ENCODE measurements at regions not wholly inside any gene's neighbourhood (a gene's known extent, or its start where the extent isn't known, plus 50 kb on each side); places are given as distances from the start of the nearest gene placed in this dataset.

DNA sequence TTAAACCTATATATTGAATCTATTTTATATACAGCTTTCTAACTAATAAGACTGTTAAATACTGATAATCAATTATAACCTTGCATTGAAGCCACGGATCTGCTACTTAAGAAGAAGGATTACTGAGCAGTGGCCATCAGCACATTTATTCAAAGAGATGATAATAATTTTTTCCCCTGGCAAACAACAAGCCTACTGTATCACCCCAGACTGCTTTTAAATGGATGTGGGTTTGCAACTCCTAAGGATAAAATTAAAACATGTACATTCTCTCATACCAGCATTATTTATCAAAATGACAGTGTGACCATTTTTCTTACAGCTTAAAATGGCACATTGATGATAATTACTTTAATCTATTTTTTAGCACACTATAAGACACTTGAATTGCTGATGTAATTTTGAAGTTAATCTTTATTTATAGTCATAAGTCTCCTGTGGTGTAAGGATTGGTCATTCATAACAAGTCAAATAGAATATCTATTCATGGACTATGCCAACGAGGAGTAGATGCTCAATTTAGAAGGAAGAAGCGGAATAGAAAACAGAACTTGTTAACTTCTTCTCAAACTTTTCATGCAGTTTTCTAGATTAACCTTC is 517.7 kb downstream of the METTL4 start (continued):
- TF ChIP-seq, protein P1, sequence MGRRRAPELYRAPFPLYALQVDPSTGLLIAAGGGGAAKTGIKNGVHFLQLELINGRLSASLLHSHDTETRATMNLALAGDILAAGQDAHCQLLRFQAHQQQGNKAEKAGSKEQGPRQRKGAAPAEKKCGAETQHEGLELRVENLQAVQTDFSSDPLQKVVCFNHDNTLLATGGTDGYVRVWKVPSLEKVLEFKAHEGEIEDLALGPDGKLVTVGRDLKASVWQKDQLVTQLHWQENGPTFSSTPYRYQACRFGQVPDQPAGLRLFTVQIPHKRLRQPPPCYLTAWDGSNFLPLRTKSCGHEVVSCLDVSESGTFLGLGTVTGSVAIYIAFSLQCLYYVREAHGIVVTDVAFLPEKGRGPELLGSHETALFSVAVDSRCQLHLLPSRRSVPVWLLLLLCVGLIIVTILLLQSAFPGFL (CRISPR knock-in tag; IDR thresholded peaks at IDR 0.05; ENCODE audit: borderline replicate concordance): no peak

DNA sequence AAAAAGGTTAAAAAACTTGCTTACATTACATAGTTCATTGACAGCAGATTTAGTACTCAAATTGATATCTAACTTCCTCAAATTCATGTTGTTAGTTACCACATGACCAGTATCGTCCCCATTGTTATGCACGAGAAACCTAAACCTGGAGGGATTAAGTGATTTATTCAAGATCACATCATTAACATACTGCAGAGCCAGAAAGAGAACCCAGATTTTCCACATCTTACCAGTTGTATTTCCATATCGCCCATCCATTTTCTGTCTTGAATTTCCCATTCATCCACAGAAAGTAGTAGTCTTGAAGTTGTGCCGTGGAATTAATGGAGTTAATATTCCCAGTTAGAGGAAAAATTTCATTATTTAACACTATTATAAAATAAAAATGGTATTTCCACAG is 512.0 kb downstream of the METTL4 start:
- POLR2A ChIA-PET: no interaction called here
- ATAC-seq (no peak), DNase-seq (ENCODE audit: low spot score) (no peak)
- Mint-ChIP-seq H3K27me3 (ENCODE audit: low read depth) (no peaks in the 10 kb centered on the region; the same call in 1 of the 2 replicates), H3K4me3 (no peak overlapping the region), H3K36me3 (no peaks in the 10 kb centered on the region), H3K27ac (no peak overlapping the region), H3K4me1 (peaks cover 29% of the 10 kb centered on the region), H3K9me3 (peaks cover 31% of the 10 kb centered on the region)
- TF ChIP-seq, protein P2, sequence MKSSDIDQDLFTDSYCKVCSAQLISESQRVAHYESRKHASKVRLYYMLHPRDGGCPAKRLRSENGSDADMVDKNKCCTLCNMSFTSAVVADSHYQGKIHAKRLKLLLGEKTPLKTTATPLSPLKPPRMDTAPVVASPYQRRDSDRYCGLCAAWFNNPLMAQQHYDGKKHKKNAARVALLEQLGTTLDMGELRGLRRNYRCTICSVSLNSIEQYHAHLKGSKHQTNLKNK (CRISPR knock-in tag; IDR thresholded peaks at IDR 0.05): no peak
- TF ChIP-seq TEAD1 (CRISPR knock-in tag; IDR thresholded peaks at IDR 0.05) (no peak), TCF7 (CRISPR knock-in tag; IDR thresholded peaks at IDR 0.05; ENCODE audit: low read depth) (no peak), IRF2 (CRISPR knock-in tag; IDR thresholded peaks at IDR 0.05; ENCODE audit: borderline replicate concordance, low read depth) (no peak), ZNF317 (CRISPR knock-in tag; IDR thresholded peaks at IDR 0.05; ENCODE audit: borderline replicate concordance, low read depth) (no peak), FOXJ3 (CRISPR knock-in tag; IDR thresholded peaks at IDR 0.05; ENCODE audit: borderline replicate concordance) (no peak), GABPB1 (CRISPR knock-in tag; IDR thresholded peaks at IDR 0.05) (no peak), ZNF138 (CRISPR knock-in tag; conservative IDR thresholded peaks at IDR 0.05) (no peak), ATF1 (CRISPR knock-in tag; IDR thresholded peaks at IDR 0.05) (no peak), ZNF396 (CRISPR knock-in tag; IDR thresholded peaks at IDR 0.05; ENCODE audit: borderline replicate concordance) (no peak), SMAD4 (CRISPR knock-in tag; IDR thresholded peaks at IDR 0.05) (no peak), FOXK1 (CRISPR knock-in tag; IDR thresholded peaks at IDR 0.05) (no peak)
- TF ChIP-seq, protein P3, sequence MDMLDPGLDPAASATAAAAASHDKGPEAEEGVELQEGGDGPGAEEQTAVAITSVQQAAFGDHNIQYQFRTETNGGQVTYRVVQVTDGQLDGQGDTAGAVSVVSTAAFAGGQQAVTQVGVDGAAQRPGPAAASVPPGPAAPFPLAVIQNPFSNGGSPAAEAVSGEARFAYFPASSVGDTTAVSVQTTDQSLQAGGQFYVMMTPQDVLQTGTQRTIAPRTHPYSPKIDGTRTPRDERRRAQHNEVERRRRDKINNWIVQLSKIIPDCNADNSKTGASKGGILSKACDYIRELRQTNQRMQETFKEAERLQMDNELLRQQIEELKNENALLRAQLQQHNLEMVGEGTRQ (CRISPR knock-in tag; IDR thresholded peaks at IDR 0.05): no peak
- TF ChIP-seq, protein P4, sequence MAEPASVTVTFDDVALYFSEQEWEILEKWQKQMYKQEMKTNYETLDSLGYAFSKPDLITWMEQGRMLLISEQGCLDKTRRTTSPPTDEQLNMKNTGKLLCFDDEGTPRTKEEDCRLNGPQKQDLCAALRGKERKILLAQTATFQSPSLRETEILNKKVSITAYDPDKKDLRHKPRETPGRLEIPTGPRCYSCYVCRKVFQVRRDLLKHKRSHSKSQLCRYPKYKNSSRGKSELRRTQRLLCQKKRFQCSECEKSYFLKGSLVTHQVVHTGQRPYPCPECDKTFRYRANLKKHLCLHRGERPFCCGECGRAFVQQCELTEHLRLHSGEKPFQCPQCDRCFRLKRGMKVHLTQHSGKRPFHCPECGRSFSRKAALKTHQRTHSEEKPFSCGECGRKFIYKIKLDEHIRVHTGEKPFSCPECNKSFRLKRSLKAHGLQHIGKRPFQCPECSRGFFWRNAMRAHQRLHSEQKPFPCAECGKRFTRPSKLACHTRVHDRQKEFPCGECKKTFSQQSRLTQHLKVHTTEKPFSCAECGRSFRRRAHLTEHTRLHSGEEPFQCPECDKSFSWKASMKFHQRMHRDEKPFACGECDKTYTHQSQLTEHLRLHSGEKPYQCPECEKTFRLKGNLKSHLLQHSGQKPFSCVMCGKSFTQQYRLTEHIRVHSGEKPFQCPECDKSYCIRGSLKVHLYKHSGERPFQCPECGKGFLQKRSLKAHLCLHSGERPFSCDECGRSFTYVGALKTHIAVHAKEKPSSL (CRISPR knock-in tag; conservative IDR thresholded peaks at IDR 0.05): no peak
- TF ChIP-seq, protein P5, sequence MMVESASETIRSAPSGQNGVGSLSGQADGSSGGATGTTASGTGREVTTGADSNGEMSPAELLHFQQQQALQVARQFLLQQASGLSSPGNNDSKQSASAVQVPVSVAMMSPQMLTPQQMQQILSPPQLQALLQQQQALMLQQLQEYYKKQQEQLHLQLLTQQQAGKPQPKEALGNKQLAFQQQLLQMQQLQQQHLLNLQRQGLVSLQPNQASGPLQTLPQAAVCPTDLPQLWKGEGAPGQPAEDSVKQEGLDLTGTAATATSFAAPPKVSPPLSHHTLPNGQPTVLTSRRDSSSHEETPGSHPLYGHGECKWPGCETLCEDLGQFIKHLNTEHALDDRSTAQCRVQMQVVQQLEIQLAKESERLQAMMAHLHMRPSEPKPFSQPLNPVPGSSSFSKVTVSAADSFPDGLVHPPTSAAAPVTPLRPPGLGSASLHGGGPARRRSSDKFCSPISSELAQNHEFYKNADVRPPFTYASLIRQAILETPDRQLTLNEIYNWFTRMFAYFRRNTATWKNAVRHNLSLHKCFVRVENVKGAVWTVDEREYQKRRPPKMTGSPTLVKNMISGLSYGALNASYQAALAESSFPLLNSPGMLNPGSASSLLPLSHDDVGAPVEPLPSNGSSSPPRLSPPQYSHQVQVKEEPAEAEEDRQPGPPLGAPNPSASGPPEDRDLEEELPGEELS (CRISPR knock-in tag; IDR thresholded peaks at IDR 0.05): no peak
- TF ChIP-seq, protein P6, sequence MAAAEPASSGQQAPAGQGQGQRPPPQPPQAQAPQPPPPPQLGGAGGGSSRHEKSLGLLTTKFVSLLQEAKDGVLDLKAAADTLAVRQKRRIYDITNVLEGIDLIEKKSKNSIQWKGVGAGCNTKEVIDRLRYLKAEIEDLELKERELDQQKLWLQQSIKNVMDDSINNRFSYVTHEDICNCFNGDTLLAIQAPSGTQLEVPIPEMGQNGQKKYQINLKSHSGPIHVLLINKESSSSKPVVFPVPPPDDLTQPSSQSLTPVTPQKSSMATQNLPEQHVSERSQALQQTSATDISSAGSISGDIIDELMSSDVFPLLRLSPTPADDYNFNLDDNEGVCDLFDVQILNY (CRISPR knock-in tag; IDR thresholded peaks at IDR 0.05): no peak
- CTCF ChIA-PET: no interaction called here

Measured in WTC11 (cell line).